H1 (cell line): ENCODE measurements at regions not wholly inside any gene's neighbourhood (a gene's known extent, or its start where the extent isn't known, plus 50 kb on each side); places are given as distances from the start of the nearest gene placed in this dataset.

Experiments
- CTCF ChIA-PET: fragments of 300-600 bp; sonication (Branson Sonifier 250); formaldehyde crosslinking; loops from one replicate; lab custom pipeline; 2021; ENCODE audit not compliant: partially characterized antibody; lab: Charles Lee
- POLR2A ChIA-PET: fragments of 300-600 bp; sonication (Branson Sonifier 250); formaldehyde crosslinking; loops from one replicate; lab custom pipeline; 2021; ENCODE audit warnings: inconsistent platforms; ENCODE audit not compliant: partially characterized antibody; lab: Charles Lee
- DNase-seq, 2 experiments: peaks; one replicate each; pipeline versions ENCODE4 v3.0.0 to v3.0.0-alpha.2; 2010 to 2022; ENCODE audit warnings: low spot score in 2 of 2, low read depth in 1 of 2, mixed read lengths in 1 of 2
- FAIRE-seq: peaks from 2 replicates; lab custom pipeline; 2011; peaks lifted over from hg19 to GRCh38; lab: Jason Lieb, UNC
- H2AFZ ChIP-seq: 2 replicates; pipeline ENCODE4 v1.8.1; 2012; ENCODE audit warnings: low read length, inconsistent platforms
- H2AK5ac ChIP-seq: 2 replicates; pipeline ENCODE4 v1.6.1; 2013; ENCODE audit warnings: low read depth, low read length
- H2BK120ac ChIP-seq: replicated peaks from 2 replicates; pipeline ENCODE3; 2013; ENCODE audit warnings: low read depth, low read length, inconsistent platforms
- H2BK12ac ChIP-seq: 2 replicates; pipeline ENCODE4 v1.6.1; 2013; ENCODE audit warnings: low read depth, low read length
- H2BK15ac ChIP-seq: 2 replicates; pipeline ENCODE4 v1.6.1; 2013; ENCODE audit warnings: low read length
- H2BK20ac ChIP-seq: 2 replicates; pipeline ENCODE4 v1.6.1; 2013; ENCODE audit warnings: low read length
- H2BK5ac ChIP-seq: 2 replicates; pipeline ENCODE4 v1.6.1; 2013; ENCODE audit warnings: low read depth, low read length
- H3K14ac ChIP-seq: 2 replicates; pipeline ENCODE4 v1.6.1; 2013; ENCODE audit warnings: inconsistent platforms; ENCODE audit not compliant: insufficient read length
- H3K18ac ChIP-seq: 2 replicates; pipeline ENCODE4 v1.6.1; 2013; ENCODE audit warnings: low read length; ENCODE audit errors: extremely low read depth
- H3K23ac ChIP-seq: 2 replicates; pipeline ENCODE4 v1.6.1; 2013; ENCODE audit warnings: inconsistent platforms; ENCODE audit not compliant: insufficient read length
- H3K23me2 ChIP-seq: 2 replicates; pipeline ENCODE4 v1.6.1; 2013; ENCODE audit warnings: low read depth, low read length
- H3K27ac ChIP-seq: 2 replicates; pipeline ENCODE4 v1.6.1; 2011; ENCODE audit warnings: low read depth, low read length, inconsistent platforms
- H3K27me3 ChIP-seq, 4 experiments: replicated peaks in 1 of 4; 1 replicate in 1 of 4; 2 replicates in 3 of 4; pipeline versions ENCODE4 v1.6.1 to v1.8.1; 2011 to 2013; ENCODE audit warnings: low read length in 3 of 4, mild to moderate bottlenecking in 3 of 4, inconsistent platforms in 2 of 4, mixed read lengths in 2 of 4, moderate library complexity in 1 of 4; ENCODE audit not compliant: control insufficient read depth in 3 of 4, insufficient read depth in 3 of 4; ENCODE audit errors: extremely low read depth in 1 of 4
- H3K36me3 ChIP-seq, 4 experiments: 2 replicates each; pipeline versions ENCODE4 v1.6.1 to v1.8.1; 2011 to 2013; ENCODE audit warnings: mild to moderate bottlenecking in 4 of 4, low read length in 3 of 4, moderate library complexity in 2 of 4, control low read depth in 1 of 4, inconsistent platforms in 1 of 4; ENCODE audit not compliant: insufficient read depth in 4 of 4, control insufficient read depth in 2 of 4
- H3K4ac ChIP-seq: replicated peaks from 2 replicates; pipeline ENCODE3; 2013; ENCODE audit warnings: low read length, low read depth, mixed read lengths, inconsistent platforms; ENCODE audit not compliant: insufficient read length
- H3K4me1 ChIP-seq, 4 experiments: replicated peaks in 1 of 4; 1 replicate in 1 of 4; 2 replicates in 3 of 4; pipeline versions ENCODE4 v1.6.1 to v1.8.1; 2011 to 2013; ENCODE audit warnings: low read length in 3 of 4, inconsistent platforms in 2 of 4, mixed read lengths in 1 of 4; ENCODE audit not compliant: insufficient read depth in 4 of 4, control insufficient read depth in 3 of 4
- H3K4me2 ChIP-seq, 2 experiments: 2 replicates each; pipeline versions ENCODE4 v1.6.1 to v1.8.1; 2011 to 2013; ENCODE audit warnings: low read depth in 2 of 2, low read length in 2 of 2, control low read depth in 1 of 2, inconsistent platforms in 1 of 2, mild to moderate bottlenecking in 1 of 2; ENCODE audit not compliant: insufficient read depth in 1 of 2
- H3K4me3 ChIP-seq, 4 experiments: fragments of 200-600, 300-600 bp in 1 of 4; sonication (generic), shearing (Covaris generic), sonication (Bioruptor Twin) in 1 of 4; 2 replicates each; pipeline versions ENCODE4 v1.5.1 to v1.8.1; 2011 to 2016; ENCODE audit warnings: low read length in 4 of 4, low read depth in 3 of 4, control low read depth in 2 of 4, inconsistent platforms in 2 of 4, mild to moderate bottlenecking in 2 of 4, mixed read lengths in 1 of 4, moderate library complexity in 1 of 4; ENCODE audit not compliant: insufficient read depth in 2 of 4; ENCODE audit errors: extremely low read depth in 1 of 4
- H3K56ac ChIP-seq: replicated peaks from 2 replicates; pipeline ENCODE3; 2013; ENCODE audit warnings: low read depth, mild to moderate bottlenecking, mixed read lengths, low read length, inconsistent platforms; ENCODE audit not compliant: insufficient read length
- H3K79me1 ChIP-seq: 2 replicates; pipeline ENCODE4 v1.6.1; 2013; ENCODE audit warnings: low read depth, low read length, control low read depth
- H3K79me2 ChIP-seq, 2 experiments: 2 replicates each; pipeline versions ENCODE4 v1.6.1 to v1.8.1; 2012 to 2013; ENCODE audit warnings: low read length in 2 of 2, mild to moderate bottlenecking in 2 of 2, inconsistent platforms in 1 of 2; ENCODE audit not compliant: insufficient read depth in 2 of 2, control insufficient read depth in 1 of 2
- H3K9ac ChIP-seq, 4 experiments: replicated peaks in 1 of 4; 1 replicate in 1 of 4; 2 replicates in 3 of 4; pipeline versions ENCODE4 v1.6.1 to v1.8.1; 2011 to 2013; ENCODE audit warnings: low read depth in 3 of 4, low read length in 3 of 4, control low read depth in 2 of 4, mild to moderate bottlenecking in 2 of 4, moderate library complexity in 2 of 4, inconsistent platforms in 1 of 4; ENCODE audit errors: extremely low read depth in 1 of 4
- H3K9me3 ChIP-seq, 2 experiments: 2 replicates each; pipeline versions ENCODE4 v1.6.1 to v1.8.1; 2012 to 2013; ENCODE audit warnings: mild to moderate bottlenecking in 2 of 2, moderate library complexity in 2 of 2, control low read depth in 1 of 2, inconsistent platforms in 1 of 2, low read depth in 1 of 2, low read length in 1 of 2, mixed read lengths in 1 of 2; ENCODE audit not compliant: insufficient read depth in 2 of 2
- H4K20me1 ChIP-seq, 2 experiments: replicated peaks in 1 of 2; 2 replicates each; pipeline versions ENCODE3 to v1.8.1; 2011 to 2013; ENCODE audit warnings: inconsistent platforms in 2 of 2, low read length in 2 of 2, mild to moderate bottlenecking in 1 of 2; ENCODE audit not compliant: insufficient read depth in 2 of 2, control insufficient read depth in 1 of 2
- H4K5ac ChIP-seq: 2 replicates; pipeline ENCODE4 v1.6.1; 2013; ENCODE audit warnings: low read length, low read depth, mixed read lengths, inconsistent platforms; ENCODE audit not compliant: insufficient read length
- H4K8ac ChIP-seq: 2 replicates; pipeline ENCODE4 v1.8.0; 2013; ENCODE audit warnings: mild to moderate bottlenecking, moderate library complexity, low read length, inconsistent platforms; ENCODE audit not compliant: insufficient read depth; ENCODE audit errors: extremely low read depth
- H4K91ac ChIP-seq: replicated peaks from 2 replicates; pipeline ENCODE3; 2013; ENCODE audit warnings: low read length, mixed read lengths, inconsistent platforms; ENCODE audit not compliant: insufficient read length
- BCL11A ChIP-seq, 2 experiments: IDR thresholded peaks; one replicate each; pipeline ENCODE4 v1.6.1; 2011; ENCODE audit warnings: low read depth in 2 of 2, low read length in 2 of 2, mild to moderate bottlenecking in 2 of 2
- CBX5 ChIP-seq: fragments of 300-800, 300-1000 bp; sonication (generic); IDR thresholded peaks from 2 replicates; pipeline ENCODE4 v1.7.1; 2016; ENCODE audit warnings: antibody characterized with exemption, low read length, low read depth
- JUN ChIP-seq: IDR thresholded peaks from 2 replicates; pipeline ENCODE4 v1.6.1; 2011; ENCODE audit warnings: low read depth, mild to moderate bottlenecking, improper control_type of control experiment, low read length
- JUND ChIP-seq: IDR thresholded peaks from 2 replicates; pipeline ENCODE4 v1.6.1; 2011; ENCODE audit warnings: mild to moderate bottlenecking, improper control_type of control experiment, low read length
- POU5F1 ChIP-seq: IDR thresholded peaks from 2 replicates; pipeline ENCODE4 v1.6.1; 2011; ENCODE audit warnings: low read depth, mild to moderate bottlenecking, low read length, moderate library complexity
- ZNF274 ChIP-seq: IDR thresholded peaks from 2 replicates; pipeline ENCODE4 v1.7.0; 2012; ENCODE audit warnings: low read length, borderline replicate concordance; ENCODE audit errors: extremely low read depth
- WGBS, 2 experiments: shearing (Covaris generic) in 1 of 2; methylation state at CpG; one replicate each; pipeline versions ENCODE4 v1.1.6 to v1.1.7; 2013 to 2015; ENCODE audit warnings: low lambda C conversion rate in 2 of 2, mixed read lengths in 2 of 2, inconsistent platforms in 1 of 2, low coverage in 1 of 2, missing lambda C conversion rate in 1 of 2; ENCODE audit not compliant: insufficient replicate concordance in 2 of 2, insufficient coverage in 1 of 2, insufficient read length in 1 of 2; ENCODE audit errors: extremely low coverage in 1 of 2, missing lambda C conversion rate in 1 of 2; 5-methylcytosine and 5-hydroxymethylcytosine counted together

DNA sequence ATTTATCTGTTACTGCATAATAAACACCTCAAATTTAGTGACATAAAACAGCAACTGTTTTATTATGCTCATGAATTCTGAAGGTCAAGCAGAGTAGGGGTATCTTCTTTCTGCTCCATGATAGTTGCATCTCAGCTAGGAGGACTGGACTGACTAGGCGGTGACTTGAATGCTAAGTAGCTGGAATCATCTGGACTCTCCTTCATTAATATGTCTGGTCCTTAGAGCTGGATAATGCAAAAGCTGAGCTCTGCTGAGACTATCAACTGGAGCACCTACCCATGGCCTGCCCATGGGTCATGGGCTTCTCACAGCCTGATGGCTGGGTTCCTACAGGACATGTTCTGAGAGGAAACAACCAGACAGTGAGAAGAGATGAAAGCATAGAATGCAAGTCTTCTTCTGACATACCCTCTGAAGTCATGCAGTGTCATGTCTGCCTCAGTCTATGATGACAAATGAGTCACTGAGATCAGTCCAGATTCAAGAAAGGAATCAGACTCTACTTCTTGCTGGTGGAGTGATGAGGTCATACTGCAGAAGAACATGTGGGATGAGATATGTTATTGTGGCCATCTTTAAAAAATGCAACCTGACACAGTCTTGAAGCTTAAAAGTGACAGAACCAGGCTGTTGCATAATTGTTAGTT, 174.2 kb upstream of the OSR1 start:
- no peaks in the 10 kb centered on the region for H3K79me2 ChIP-seq
- no peak overlapping the region for H2AK5ac ChIP-seq
- 100% methylated on average over 1 of the region's 1 CpG; no CpG with 5 or more reads in 1 of the 2 experiments for WGBS, 2 experiments
- no peak overlapping the region for H4K5ac ChIP-seq
- H3K9me3 ChIP-seq: no peaks in the 10 kb centered on the region
- no peak overlapping the region for H3K27ac ChIP-seq
- H2BK120ac ChIP-seq: no peak overlapping the region
- H2BK15ac ChIP-seq: no peak overlapping the region
- DNase-seq (no peak), FAIRE-seq (no peak)
- H3K23ac ChIP-seq: no peak overlapping the region
- no peak overlapping the region for H2BK12ac ChIP-seq
- no peak overlapping the region for H2BK5ac ChIP-seq
- no peak overlapping the region for H3K4me2 ChIP-seq
- no peaks in the 10 kb centered on the region for H3K79me1 ChIP-seq
- no peaks in the 10 kb centered on the region for H3K27me3 ChIP-seq
- no peak overlapping the region for H2AFZ ChIP-seq
- no peak overlapping the region for H3K4ac ChIP-seq
- no peaks in the 10 kb centered on the region for H3K36me3 ChIP-seq
- POLR2A ChIA-PET: no interaction called here
- no peak overlapping the region for H4K8ac ChIP-seq
- TF ChIP-seq POU5F1: no peak
- no peak for TF ChIP-seq BCL11A (IDR thresholded peaks at IDR 0.05; ENCODE audit: low read depth in 2 of 2, low read length in 2 of 2)
- no peak for TF ChIP-seq JUND
- no peak for TF ChIP-seq ZNF274
- TF ChIP-seq CBX5: no peak
- no peak for TF ChIP-seq JUN
- TF ChIP-seq, all 59 proteins: peak for 0
- no peak overlapping the region for H3K18ac ChIP-seq
- H4K91ac ChIP-seq: no peak overlapping the region
- no peak overlapping the region for H3K4me3 ChIP-seq
- H3K4me1 ChIP-seq: 0 out of 7 replicates have a peak, but pooled peaks cover 0 to 2% (median 0%) of the 10 kb centered on the region in 4 experiments
- H3K23me2 ChIP-seq: no peaks in the 10 kb centered on the region
- H3K9ac ChIP-seq: no peak overlapping the region
- no peak overlapping the region for H3K14ac ChIP-seq
- CTCF ChIA-PET: interaction anchor here (1.1 kb wide), 1 partner anchor 13 kb away, joined by 3 read pairs; no protein-coding TSS in a partner anchor
- no peak overlapping the region for H3K56ac ChIP-seq
- no peaks in the 10 kb centered on the region for H4K20me1 ChIP-seq
- H2BK20ac ChIP-seq: no peak overlapping the region
